ENCODE measurements at regions not wholly inside any gene's neighbourhood (a gene's known extent, or its start where the extent isn't known, plus 50 kb on each side); places are given as distances from the start of the nearest gene placed in this dataset.

DNA sequence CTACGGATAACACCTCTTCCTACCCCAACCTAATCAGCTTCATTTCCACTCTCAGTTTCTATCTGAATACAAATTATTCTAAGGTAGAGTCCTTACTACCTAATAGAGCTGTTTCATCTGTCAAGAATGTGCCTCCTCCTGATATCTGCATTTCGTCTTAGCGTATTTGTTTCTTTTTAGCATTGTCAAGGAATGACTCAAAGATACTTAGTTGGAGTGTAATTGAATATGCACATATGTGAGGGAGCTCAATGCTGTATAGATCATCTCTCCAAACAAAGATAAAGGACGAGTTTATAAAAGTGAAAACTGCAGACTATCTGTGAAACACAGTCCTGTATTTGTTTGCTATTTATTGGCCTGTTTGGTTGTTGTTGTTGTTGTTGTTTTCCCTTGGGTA lies 2059.4 kb upstream of the CELF4 start:
- Mint-ChIP-seq H3K9me3 (peaks cover 5 to 16% of the 10 kb centered on the region in 2 donors), H3K36me3 (no peaks in the 10 kb centered on the region), H3K27ac (no peak overlapping the region)
- DNase-seq (ENCODE audit: low spot score in 2 of 2) (no peak), ATAC-seq (no peak)

DNA sequence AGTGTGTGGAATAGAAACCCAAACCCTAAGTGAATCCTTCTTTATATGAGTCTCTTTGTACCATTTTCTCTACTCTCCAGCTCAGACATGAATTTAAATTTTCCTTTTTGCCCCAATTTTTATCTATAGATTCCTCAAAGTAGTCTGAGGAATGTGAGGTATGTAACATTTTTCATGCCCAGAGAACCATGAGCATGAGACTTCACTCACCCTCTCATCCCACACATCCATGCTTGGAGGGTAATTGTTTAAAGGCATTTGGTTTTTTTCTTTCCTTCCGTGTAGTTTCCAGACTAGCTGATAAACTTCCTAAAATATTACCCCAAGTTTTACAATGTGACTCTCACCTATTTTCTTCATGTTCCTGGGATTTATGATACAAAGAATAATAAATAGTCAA lies 2056.8 kb upstream of the CELF4 start:
- Mint-ChIP-seq H3K27ac (no peak overlapping the region), H3K9me3 (peaks cover 8 to 18% of the 10 kb centered on the region in 2 donors), H3K36me3 (peaks cover 0 to 12% of the 10 kb centered on the region in 2 donors)
- ATAC-seq (no peak), DNase-seq (ENCODE audit: low spot score in 2 of 2) (no peak)

DNA sequence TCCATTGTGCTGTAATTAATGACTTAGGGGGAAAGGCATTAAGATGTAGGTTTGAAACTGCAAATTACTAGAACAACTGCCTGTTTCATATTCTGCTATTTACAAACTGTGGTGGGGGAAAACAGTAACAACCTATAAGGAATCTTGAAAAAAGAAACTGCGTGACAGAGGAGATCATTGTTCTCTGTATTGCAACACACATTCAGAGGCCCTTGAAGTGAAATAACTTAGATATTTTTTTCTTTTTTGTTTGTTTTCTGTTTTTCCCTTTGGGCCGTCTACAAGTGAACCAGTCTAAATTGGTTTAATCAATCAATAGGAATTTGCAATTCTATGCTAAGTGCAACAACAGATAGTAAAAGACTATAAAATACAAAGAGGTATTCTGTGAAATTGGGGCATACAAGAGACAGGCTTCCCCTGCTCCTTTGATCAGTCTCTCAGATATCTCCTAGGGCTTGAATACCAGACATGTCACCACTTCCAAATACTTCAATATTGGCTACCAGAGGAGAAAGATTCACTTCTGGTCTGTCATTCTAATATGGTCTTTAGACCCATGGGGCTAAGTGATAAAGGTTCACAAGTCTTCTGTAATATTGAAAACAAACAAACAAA lies 2055.1 kb upstream of the CELF4 start:
- Mint-ChIP-seq H3K36me3 (peaks cover 0 to 12% of the 10 kb centered on the region in 2 donors), H3K27ac (no peak overlapping the region), H3K9me3 (peaks cover 8 to 20% of the 10 kb centered on the region in 2 donors)
- ATAC-seq (no peak), DNase-seq (ENCODE audit: low spot score in 2 of 2) (no peak)

DNA sequence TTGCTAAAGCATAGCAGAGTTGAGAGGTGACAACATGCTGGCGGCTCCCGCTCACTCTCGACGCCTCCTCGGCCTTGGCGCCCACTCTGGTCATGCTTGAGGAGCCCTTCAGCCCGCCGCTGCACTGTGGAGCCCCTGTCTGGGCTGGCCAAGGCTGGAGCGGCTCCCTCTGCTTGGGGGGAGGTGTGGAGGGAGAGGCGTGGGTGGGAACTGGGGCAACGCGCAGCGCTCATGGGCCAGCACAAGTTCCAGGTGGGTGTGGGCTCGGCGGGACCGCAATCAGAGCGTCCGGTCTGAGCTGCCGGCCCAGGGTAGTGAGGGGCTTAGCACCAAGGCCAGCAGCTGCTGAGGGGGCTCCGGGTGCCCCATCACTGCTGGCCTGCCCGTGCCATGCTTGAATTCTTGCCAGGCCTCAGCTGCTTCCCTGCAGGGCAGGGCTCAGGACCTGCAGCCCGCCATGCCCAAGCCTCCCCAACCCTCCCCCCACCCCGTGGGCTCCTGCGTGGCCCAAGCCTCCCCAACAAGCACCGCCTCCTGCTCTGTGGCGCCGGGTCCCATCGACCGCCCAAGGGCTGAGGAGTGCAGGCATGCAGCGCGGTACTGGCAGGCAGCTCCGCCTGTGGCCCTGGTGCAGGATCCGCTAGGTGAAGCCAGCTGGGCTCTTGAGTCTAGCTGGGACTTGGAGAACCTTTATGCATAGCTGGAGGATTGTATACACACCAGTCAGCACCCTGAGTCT lies 2052.8 kb upstream of the CELF4 start:
- Mint-ChIP-seq H3K36me3 (peaks cover 0 to 12% of the 10 kb centered on the region in 2 donors), H3K9me3 (peaks cover 15 to 19% of the 10 kb centered on the region in 2 donors)
- no peak for ATAC-seq

DNA sequence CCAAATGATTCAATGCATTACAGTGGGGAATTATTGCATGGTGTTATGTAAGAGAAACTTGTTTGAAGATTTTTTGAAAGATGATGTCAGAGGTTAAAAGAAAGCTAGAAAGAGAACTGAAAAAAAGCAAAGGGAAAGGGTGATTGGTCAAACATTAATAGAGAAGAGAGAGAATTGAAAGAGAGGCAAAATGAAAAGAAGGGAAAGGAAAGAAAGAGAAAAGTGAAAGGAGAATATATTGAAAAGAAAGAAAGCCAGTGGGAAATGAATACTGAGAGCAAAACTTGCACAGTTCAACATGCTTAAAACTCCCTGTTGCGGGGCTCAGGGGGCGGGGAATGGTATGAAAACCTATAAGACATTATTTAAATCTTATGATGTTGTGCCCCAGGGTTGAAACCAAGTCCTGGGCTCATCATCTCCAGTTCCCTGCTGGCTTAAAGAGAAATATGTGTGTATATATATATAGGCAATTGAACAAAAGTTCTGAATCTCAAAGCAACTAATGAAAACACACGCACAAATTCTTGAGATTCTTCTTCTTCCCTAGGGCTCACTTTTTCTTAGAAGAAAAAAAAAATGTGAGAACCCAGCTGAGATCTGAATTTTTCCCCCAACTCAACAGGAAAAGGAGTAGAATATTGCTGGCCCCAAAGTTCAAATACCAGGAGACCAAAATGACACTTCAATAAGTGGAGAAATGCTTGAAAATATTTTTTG lies 2045.9 kb upstream of the CELF4 start:
- Mint-ChIP-seq H3K9me3 (peaks cover 19 to 21% of the 10 kb centered on the region in 2 donors), H3K36me3 (no peaks in the 10 kb centered on the region), H3K27ac (no peak overlapping the region)
- no peak for DNase-seq (ENCODE audit: low spot score in 2 of 2)
- no peak for ATAC-seq

More for the DNA sequence above, 2052.8 kb upstream of the CELF4 start:
- H3K27ac Mint-ChIP-seq: no peak overlapping the region
- no peak for DNase-seq (ENCODE audit: low spot score in 2 of 2)

DNA sequence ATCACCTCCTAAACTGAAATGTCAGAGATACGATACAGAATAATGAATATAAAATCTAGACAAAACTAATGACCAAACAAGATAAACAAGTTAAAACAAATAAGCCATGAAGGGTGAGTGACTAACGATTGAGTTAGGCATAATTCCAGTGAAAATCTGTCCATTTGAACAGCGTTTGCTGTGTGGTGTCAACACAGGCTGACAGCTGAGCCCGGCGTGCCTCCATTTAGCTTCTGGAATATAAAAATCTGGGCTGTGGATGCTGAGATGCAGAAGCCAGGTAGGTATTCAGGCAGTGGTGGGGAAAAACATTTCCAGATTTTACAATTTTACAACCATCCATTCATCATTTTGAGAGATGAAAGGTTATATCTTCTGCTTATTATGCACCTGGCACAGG lies 2041.4 kb upstream of the CELF4 start:
- H3K9me3 Mint-ChIP-seq: peaks cover 13 to 19% of the 10 kb centered on the region in 2 donors
- no peak overlapping the region for H3K27ac Mint-ChIP-seq
- no peaks in the 10 kb centered on the region for H3K36me3 Mint-ChIP-seq
- no peak for DNase-seq (ENCODE audit: low spot score in 2 of 2)
- no peak for ATAC-seq

DNA sequence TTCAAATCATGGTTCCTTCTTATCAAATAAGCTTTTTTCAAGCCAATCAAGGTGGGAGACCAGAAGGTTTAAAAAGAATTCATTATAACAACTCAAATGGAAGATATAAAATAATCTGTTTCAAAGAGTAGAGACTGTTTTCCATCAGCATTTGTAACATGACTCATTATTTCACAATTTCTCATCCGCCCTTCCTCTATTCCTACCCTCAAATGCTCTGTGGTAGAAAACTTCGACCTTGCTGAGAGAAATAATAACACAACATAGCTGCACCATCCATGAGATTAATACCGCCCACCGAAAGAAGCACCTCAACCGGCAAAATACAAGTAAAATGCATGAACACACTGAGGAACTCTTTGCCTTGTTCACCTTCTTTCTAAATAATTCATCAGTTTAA lies 2039.2 kb upstream of the CELF4 start:
- no peak for DNase-seq (ENCODE audit: low spot score in 2 of 2)
- Mint-ChIP-seq H3K9me3 (peaks cover 8% of the 10 kb centered on the region in 2 donors), H3K27ac (no peak overlapping the region), H3K36me3 (no peaks in the 10 kb centered on the region)
- no peak for ATAC-seq

DNA sequence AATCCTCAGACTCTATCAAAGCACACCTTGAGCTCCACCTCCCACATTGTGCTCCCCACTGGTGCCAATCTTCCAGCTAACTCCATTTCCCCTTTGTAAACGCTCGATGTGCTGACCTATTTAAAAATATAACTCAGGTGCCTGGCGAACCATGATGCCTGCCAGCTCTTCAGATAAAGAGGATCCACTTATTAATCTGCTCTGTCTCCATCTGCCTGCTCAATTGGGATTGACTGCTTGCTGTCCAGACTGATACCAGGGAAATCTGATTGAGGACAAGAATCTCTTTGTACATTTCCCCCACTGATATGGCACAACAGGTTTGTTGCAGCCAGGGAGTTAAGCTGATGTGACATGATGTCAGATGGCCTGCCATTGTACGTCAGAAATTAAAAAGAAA lies 2036.5 kb upstream of the CELF4 start:
- DNase-seq (ENCODE audit: low spot score in 2 of 2) (no peak), ATAC-seq (no peak)
- Mint-ChIP-seq H3K36me3 (no peaks in the 10 kb centered on the region), H3K27ac (no peak overlapping the region), H3K9me3 (peaks cover 8 to 13% of the 10 kb centered on the region in 2 donors)

DNA sequence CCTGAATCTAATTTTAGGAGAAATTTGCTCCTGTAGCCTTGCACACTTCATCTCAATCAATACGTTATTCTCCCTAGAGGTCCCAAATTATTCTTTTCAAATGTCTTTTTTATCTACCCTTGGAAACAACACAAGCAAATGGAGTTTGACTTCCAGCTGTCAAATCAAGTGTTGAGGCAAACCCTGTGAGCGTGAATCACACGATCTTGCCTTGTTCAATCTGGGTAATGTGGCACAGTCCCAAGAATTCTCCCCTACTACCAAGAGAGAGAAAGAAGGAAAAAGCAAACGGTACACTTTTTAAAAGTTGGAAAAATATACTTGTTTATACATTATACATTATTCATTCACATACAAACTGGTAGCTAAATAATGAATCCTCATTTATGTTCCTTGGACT lies 2035.3 kb upstream of the CELF4 start:
- DNase-seq (ENCODE audit: low spot score in 2 of 2): no peak
- ATAC-seq: no peak
- Mint-ChIP-seq H3K9me3 (peaks cover 3 to 13% of the 10 kb centered on the region in 2 donors), H3K27ac (no peak overlapping the region), H3K36me3 (no peaks in the 10 kb centered on the region)

DNA sequence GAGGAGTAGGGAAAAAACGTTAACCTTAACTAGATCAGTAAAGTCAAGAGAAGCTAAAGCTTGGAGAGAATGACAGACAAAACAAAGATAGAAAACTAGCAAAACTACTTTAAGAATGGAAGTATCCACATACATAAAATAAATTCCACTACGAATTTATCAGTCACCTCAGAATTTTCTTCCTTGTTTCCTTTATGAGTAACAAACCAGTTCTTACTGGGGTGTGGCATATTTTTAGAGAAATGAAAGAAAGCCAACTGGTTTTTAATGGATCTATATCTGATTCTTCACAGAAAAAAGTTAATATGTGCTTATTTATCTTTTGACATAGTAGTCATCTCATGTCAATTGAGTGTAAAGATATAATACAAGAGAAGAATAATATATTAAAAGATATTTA lies 2033.7 kb upstream of the CELF4 start:
- Mint-ChIP-seq H3K36me3 (no peaks in the 10 kb centered on the region), H3K9me3 (peaks cover 4 to 5% of the 10 kb centered on the region in 2 donors), H3K27ac (no peak overlapping the region)

DNA sequence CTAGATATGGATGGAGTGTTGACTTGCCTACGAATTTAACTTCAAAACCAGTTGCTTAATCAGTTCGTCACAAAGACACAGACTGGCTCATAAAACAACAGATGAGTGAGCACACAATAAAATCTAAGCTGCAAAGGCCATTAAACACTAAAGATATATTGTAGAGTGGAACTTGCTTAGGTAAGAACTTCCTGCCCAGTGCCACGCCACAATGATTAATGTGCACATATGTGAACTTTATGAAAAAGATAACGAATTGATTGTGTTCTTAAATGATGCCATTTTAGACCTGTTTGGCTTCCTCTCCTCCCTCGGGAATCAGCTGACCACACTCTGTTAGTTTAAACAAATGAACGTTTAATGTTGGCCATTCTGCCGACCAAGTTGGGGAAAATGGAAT lies 2031.3 kb upstream of the CELF4 start:
- no peak for ATAC-seq
- Mint-ChIP-seq H3K9me3 (peaks cover 4 to 9% of the 10 kb centered on the region in 2 donors), H3K36me3 (no peaks in the 10 kb centered on the region), H3K27ac (no peak overlapping the region)
- DNase-seq (ENCODE audit: low spot score in 2 of 2): no peak

More for the DNA sequence above, 2033.7 kb upstream of the CELF4 start:
- DNase-seq (ENCODE audit: low spot score in 2 of 2) (no peak), ATAC-seq (no peak)

DNA sequence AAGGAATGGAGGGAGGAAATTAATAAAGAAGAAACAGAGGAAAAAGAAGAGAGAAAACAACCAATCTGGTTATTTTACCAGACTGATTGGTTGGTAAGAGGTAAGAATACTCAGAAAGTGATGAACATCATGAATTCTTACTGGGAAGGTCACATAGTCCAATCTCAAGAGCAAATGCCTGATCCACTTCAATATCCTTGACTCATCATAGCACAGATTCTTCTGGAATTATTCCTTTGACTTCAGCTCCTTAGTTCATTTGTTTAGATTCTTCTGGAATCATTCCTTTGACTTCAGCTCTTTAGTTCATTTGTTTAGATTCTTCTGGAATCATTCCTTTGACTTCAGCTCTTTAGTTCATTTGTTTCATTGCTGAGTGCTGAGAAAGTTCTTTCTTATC lies 2030.6 kb upstream of the CELF4 start:
- peaks cover 8 to 9% of the 10 kb centered on the region in 2 donors for H3K9me3 Mint-ChIP-seq

DNA sequence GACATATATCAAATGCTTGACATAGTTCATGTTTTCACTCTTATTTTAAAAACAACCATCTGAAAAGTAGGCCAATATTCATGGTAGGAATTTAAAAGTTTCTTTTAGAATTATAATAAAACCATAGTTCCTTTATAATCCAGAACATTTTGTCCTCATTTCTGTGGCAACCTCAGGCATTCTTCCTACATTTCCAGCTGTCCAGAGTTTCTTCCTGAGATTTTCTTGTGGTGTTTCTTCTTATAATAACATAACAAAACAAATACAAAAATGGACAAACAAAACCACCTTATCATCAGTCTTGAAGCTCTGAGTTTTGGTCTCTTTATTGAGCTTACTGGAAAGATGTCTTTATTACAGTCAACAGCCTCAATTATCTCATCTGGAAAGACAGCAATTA lies 2028.6 kb upstream of the CELF4 start:
- DNase-seq (ENCODE audit: low spot score in 2 of 2) (no peak), ATAC-seq (no peak)
- no peak overlapping the region for H3K27ac Mint-ChIP-seq
- no peaks in the 10 kb centered on the region for H3K36me3 Mint-ChIP-seq
- H3K9me3 Mint-ChIP-seq: peaks cover 8 to 12% of the 10 kb centered on the region in 2 donors

More for the DNA sequence above, 2030.6 kb upstream of the CELF4 start:
- DNase-seq (ENCODE audit: low spot score in 2 of 2) (no peak), ATAC-seq (no peak)
- no peaks in the 10 kb centered on the region for H3K36me3 Mint-ChIP-seq
- no peak overlapping the region for H3K27ac Mint-ChIP-seq

DNA sequence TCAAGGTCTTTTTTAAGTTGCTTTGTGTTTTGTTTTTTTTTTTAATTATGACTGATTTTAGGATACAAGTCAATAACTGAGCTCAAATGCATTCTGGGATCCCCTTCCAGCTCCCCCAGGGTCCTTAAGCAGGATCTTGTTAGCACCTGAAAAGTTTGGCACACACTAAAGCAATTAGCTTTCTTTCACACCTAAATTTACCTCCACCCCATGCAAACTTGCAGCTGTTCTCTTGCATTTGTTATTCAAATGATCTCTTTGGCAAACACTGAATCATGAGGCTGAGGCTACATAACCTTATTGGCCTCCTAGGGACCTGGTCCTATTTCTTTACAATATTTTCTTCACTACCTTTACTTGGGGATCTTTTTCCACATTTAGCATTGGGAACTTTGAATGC lies 2026.1 kb upstream of the CELF4 start:
- Mint-ChIP-seq H3K9me3 (peaks cover 7 to 8% of the 10 kb centered on the region in 2 donors), H3K27ac (no peak overlapping the region), H3K36me3 (no peaks in the 10 kb centered on the region)
- DNase-seq (ENCODE audit: low spot score in 2 of 2) (no peak), ATAC-seq (no peak)

DNA sequence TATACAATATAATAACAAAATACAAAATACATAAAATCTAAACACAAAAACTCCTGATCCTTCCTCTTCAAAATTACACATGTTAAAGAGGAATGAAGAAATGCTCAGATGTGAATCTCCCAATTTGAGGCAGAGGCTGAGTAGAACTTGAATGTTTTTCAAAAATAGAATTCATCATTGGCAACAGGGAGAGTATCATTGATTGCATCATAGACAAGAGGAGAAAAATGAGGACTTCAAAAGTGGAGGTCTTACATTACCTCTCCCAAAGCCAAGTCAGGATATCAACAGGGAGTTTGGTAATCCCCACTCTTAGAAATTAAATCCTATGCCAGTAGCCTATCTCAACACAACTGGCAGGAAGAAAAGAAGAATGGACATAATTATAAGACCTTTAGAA lies 2023.9 kb upstream of the CELF4 start:
- ATAC-seq (no peak), DNase-seq (ENCODE audit: low spot score in 2 of 2) (no peak)
- H3K27ac Mint-ChIP-seq: no peak overlapping the region
- H3K9me3 Mint-ChIP-seq: peaks cover 5 to 11% of the 10 kb centered on the region in 2 donors
- H3K36me3 Mint-ChIP-seq: no peaks in the 10 kb centered on the region

DNA sequence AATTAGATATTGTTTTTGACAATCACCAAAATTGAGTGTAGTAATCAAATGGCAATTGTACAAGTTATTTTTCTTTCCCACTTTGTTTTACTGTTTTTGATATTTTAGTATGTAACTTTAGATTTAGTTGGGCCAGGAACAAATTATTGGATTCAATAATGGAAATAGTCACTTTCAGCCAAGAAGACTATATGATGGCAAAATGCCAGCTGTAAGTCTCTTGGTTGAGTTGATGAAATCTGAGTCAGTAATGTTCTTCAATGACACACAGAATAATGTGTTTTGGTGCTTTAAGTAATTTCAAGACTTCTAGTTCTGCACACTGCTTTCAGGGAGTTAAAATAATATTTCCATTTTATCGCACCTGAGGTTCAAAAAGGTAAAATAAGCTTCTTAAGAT lies 2022.0 kb upstream of the CELF4 start:
- DNase-seq (ENCODE audit: low spot score in 2 of 2) (no peak), ATAC-seq (no peak)
- Mint-ChIP-seq H3K36me3 (no peaks in the 10 kb centered on the region), H3K27ac (no peak overlapping the region), H3K9me3 (peaks cover 5 to 7% of the 10 kb centered on the region in 2 donors)

DNA sequence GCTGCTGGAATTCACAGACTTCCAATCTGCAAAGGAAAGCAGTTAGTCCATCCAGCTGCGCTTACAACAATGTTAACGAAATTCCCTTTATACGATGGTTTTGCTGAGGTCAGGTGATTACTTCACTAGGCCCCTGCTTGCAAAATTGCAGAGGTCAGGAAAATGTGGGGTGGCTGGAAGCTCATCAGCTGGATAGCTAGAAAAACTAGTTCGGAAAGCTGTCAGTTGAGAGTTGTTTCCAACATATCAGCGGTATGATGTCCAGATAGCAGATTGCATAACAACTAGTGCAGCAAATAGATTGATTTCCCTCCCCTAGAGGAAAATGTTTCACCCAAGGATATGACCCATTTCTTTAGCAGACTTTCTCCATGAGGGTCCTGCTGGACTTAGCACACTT lies 2021.1 kb upstream of the CELF4 start:
- ATAC-seq (no peak), DNase-seq (ENCODE audit: low spot score in 2 of 2) (no peak)
- Mint-ChIP-seq H3K27ac (no peak overlapping the region), H3K36me3 (no peaks in the 10 kb centered on the region), H3K9me3 (peaks cover 3 to 11% of the 10 kb centered on the region in 2 donors)

All from activated naive CD4-positive, alpha-beta T cell treated with anti-CD3 and anti-CD28 coated beads, Interleukin-2, amount 50 U/mL, for 72 hours (primary cell).